ENCODE measurements at regions not wholly inside any gene's neighbourhood (a gene's known extent, or its start where the extent isn't known, plus 50 kb on each side); places are given as distances from the start of the nearest gene placed in this dataset.
"Not testable (repeated sequence)": the region's sequence is repeated elsewhere in the genome, so short reads cannot be mapped to it uniquely, and the experiment has no call there.

GRCh38 chr13:66237411-66238062 is 992.6 kb downstream of the PCDH9 start:
- no peak for DNase-seq

GRCh38 chr13:66234159-66234558 is 996.0 kb downstream of the PCDH9 start:
- DNase-seq = no peak

- not testable (repeated sequence) for DNase-seq
These were observed 998.2 kb downstream of the PCDH9 start for GRCh38 chr13:66231958-66232357.

GRCh38 chr13:66225072-66225471 is 1005.1 kb downstream of the PCDH9 start:
- no peak for DNase-seq

- no peak for DNase-seq
These were observed 1005.5 kb downstream of the PCDH9 start for GRCh38 chr13:66224663-66225062.

- no peak for DNase-seq
These were observed 1007.2 kb downstream of the PCDH9 start for GRCh38 chr13:66222926-66223325.

GRCh38 chr13:66222127-66222526 is 1008.0 kb downstream of the PCDH9 start:
- DNase-seq = no peak

- DNase-seq = no peak
These were observed 1010.6 kb downstream of the PCDH9 start for GRCh38 chr13:66219506-66219905.

- DNase-seq = no peak
These were observed 1011.6 kb downstream of the PCDH9 start for GRCh38 chr13:66218583-66218982.

- no peak for DNase-seq
These were observed 1013.4 kb downstream of the PCDH9 start for GRCh38 chr13:66216728-66217127.

- no peak for DNase-seq
These were observed 1015.7 kb downstream of the PCDH9 start for GRCh38 chr13:66214467-66214866.

GRCh38 chr13:66212511-66212910 is 1017.6 kb downstream of the PCDH9 start:
- no peak for DNase-seq

GRCh38 chr13:66210677-66211076 is 1019.5 kb downstream of the PCDH9 start:
- DNase-seq = no peak

GRCh38 chr13:66208589-66208988 is 1021.5 kb downstream of the PCDH9 start:
- no peak for DNase-seq

- DNase-seq = no peak
These were observed 1022.5 kb downstream of the PCDH9 start for GRCh38 chr13:66207610-66208009.

GRCh38 chr13:66205807-66206206 is 1024.3 kb downstream of the PCDH9 start:
- no peak for DNase-seq

- DNase-seq = no peak
These were observed 1029.6 kb downstream of the PCDH9 start for GRCh38 chr13:66200555-66200954.

- no peak for DNase-seq
These were observed 1034.9 kb downstream of the PCDH9 start for GRCh38 chr13:66195238-66195637.

- no peak for DNase-seq
These were observed 1040.2 kb downstream of the PCDH9 start for GRCh38 chr13:66189986-66190385.

- DNase-seq = no peak
These were observed 1049.3 kb downstream of the PCDH9 start for GRCh38 chr13:66180836-66181235.

GRCh38 chr13:66171920-66172319 is 1058.2 kb downstream of the PCDH9 start:
- DNase-seq = no peak

GRCh38 chr13:66162470-66162869 is 1067.7 kb downstream of the PCDH9 start:
- no peak for DNase-seq

GRCh38 chr13:66159511-66159910 is 1070.6 kb downstream of the PCDH9 start:
- DNase-seq = no peak

- no peak for DNase-seq
These were observed 1075.2 kb downstream of the PCDH9 start for GRCh38 chr13:66154976-66155375.

GRCh38 chr13:66154354-66154753 is 1075.8 kb downstream of the PCDH9 start:
- no peak for DNase-seq
